Adrenal gland (tissue), 5 donors: ENCODE measurements at regions not wholly inside any gene's neighbourhood (a gene's known extent, or its start where the extent isn't known, plus 50 kb on each side); places are given as distances from the start of the nearest gene placed in this dataset.

ENCODE experiments used
- CTCF ChIP-seq, 6 experiments: fragments of 450-650 bp in 4 of 6; fragments of 200-600 bp in 2 of 6; sonication (generic) in 1 of 6; IDR thresholded peaks; 1 replicate in 5 of 6; 2 replicates in 1 of 6; pipeline versions ENCODE4 v1.5.1 to v1.8.0; 2016 to 2021; ENCODE audit warnings: antibody characterized with exemption in 6 of 6, mild to moderate bottlenecking in 2 of 6, moderate library complexity in 1 of 6
- POLR2A ChIP-seq, 2 donors: fragments of 450-650 bp; IDR thresholded peaks; one replicate each; pipeline ENCODE4 v1.6.1; 2017; ENCODE audit warnings: antibody characterized with exemption in 2 of 2, mild to moderate bottlenecking in 2 of 2, moderate library complexity in 1 of 2
- donor health status: DM: no; HTN: no; CAD: no.

DNA sequence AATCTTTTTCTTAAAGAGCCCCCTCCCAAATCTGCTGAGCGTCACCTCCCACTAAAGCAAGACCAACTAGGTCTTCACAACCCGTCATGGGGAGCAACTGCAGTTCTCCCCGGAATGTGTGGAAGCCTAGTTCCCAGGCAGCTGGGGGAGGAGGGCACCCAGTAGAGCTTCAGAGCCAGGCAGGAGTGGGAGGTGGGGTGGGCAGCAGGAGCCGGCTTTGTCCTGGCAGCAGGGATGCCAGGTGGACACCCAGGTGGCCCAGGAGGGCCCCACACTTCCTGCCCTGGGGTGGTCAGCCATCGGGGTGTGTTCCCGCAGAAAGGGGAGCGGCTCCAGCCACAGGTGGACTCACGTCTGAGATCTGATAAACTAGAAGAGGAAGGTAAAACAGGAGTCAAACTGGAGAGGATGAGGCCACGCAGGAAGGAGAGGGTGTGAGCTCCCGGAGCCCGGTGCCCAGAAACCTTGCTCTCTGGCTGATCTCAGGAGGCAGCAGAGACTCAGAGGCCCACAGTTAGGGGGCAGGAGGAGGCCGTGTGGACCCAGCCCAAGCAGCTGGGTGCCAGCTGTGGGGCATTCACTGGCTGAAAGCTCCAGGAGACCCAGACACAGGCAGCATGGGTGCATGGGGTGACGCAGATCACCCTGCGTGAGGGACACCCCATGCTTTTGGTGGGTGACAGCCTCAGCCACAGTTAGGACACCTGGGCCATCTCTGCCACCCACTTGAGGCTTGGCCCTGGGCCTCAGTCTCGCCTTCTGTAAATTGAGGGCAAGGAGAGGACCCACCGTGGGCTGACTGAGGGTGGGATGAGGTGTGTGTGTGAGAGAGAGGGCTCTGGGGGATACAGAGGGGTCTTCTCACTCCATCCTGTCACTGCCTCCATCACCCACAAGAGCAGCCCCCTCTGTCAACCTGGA is 260.8 kb upstream of the TNRC6C start:
- TF ChIP-seq CTCF (IDR thresholded peaks at IDR 0.05) (no peak), POLR2A (IDR thresholded peaks at IDR 0.05) (no peak)
